NCI-H2196 treated with DMSO at 0.1 percent for 48 hours (cell line): ENCODE measurements at regions not wholly inside any gene's neighbourhood (a gene's known extent, or its start where the extent isn't known, plus 50 kb on each side); places are given as distances from the start of the nearest gene placed in this dataset.
"Not testable (repeated sequence)": the region's sequence is repeated elsewhere in the genome, so short reads cannot be mapped to it uniquely, and the experiment has no call there.

ENCODE experiments used
- DNase-seq: peaks from one replicate; lab custom pipeline; 2025; ENCODE audit not compliant: unreplicated experiment; lab: John Stamatoyannopoulos, UW

GRCh38 chr18:10242936-10243680 is 211.3 kb upstream of the APCDD1 start:
- DNase-seq, result no peak

GRCh38 chr18:10244341-10244740 is 210.1 kb upstream of the APCDD1 start:
- no peak for DNase-seq

- DNase-seq, result no peak
Measured at GRCh38 chr18:10245031-10245845, 209.2 kb upstream of the APCDD1 start.

GRCh38 chr18:10245846-10246175 is 208.6 kb upstream of the APCDD1 start:
- DNase-seq, result no peak

- no peak for DNase-seq
Measured at GRCh38 chr18:10247021-10247741, 207.3 kb upstream of the APCDD1 start.

GRCh38 chr18:10247742-10248082 is 206.7 kb upstream of the APCDD1 start:
- DNase-seq, result no peak

GRCh38 chr18:10248738-10249137 is 205.7 kb upstream of the APCDD1 start:
- DNase-seq, result no peak

- DNase-seq, result no peak
Measured at GRCh38 chr18:10249270-10249669, 205.2 kb upstream of the APCDD1 start.

GRCh38 chr18:10249801-10250200 is 204.6 kb upstream of the APCDD1 start:
- DNase-seq, result no peak

- DNase-seq, result no peak
Measured at GRCh38 chr18:10252494-10252893, 201.9 kb upstream of the APCDD1 start.

- DNase-seq, result no peak
Measured at GRCh38 chr18:10252952-10253705, 201.3 kb upstream of the APCDD1 start.

GRCh38 chr18:10256276-10256675 is 198.2 kb upstream of the APCDD1 start:
- DNase-seq, result not testable (repeated sequence)

- no peak for DNase-seq
Measured at GRCh38 chr18:10258836-10259474, 195.5 kb upstream of the APCDD1 start.

- DNase-seq, result no peak
Measured at GRCh38 chr18:10259901-10260300, 194.5 kb upstream of the APCDD1 start.

- DNase-seq, result no peak
Measured at GRCh38 chr18:10261344-10262276, 192.8 kb upstream of the APCDD1 start.

GRCh38 chr18:10262566-10262965 is 191.9 kb upstream of the APCDD1 start:
- DNase-seq, result no peak

- DNase-seq, result no peak
Measured at GRCh38 chr18:10264260-10264659, 190.2 kb upstream of the APCDD1 start.

GRCh38 chr18:10265560-10266333 is 188.7 kb upstream of the APCDD1 start:
- DNase-seq, result no peak

- DNase-seq, result no peak
Measured at GRCh38 chr18:10266334-10266590, 188.2 kb upstream of the APCDD1 start.
